NCI-H2081 (cell line): ENCODE measurements at regions not wholly inside any gene's neighbourhood (a gene's known extent, or its start where the extent isn't known, plus 50 kb on each side); places are given as distances from the start of the nearest gene placed in this dataset.
"Not testable (repeated sequence)": the region's sequence is repeated elsewhere in the genome, so short reads cannot be mapped to it uniquely, and the experiment has no call there.

Experiments
- DNase-seq, 2 experiments: peaks; one replicate each; lab custom pipeline; 2025; lab: John Stamatoyannopoulos, UW

GRCh38 chr13:22966753-22967152 is 214.0 kb upstream of the SGCG start:
- DNase-seq: not testable (repeated sequence)

- no peak for DNase-seq
These were observed 213.1 kb upstream of the SGCG start for GRCh38 chr13:22967669-22968068.

- DNase-seq: no peak
These were observed 200.8 kb upstream of the SGCG start for GRCh38 chr13:22979952-22980351.

GRCh38 chr13:22980936-22981335 is 199.8 kb upstream of the SGCG start:
- DNase-seq: no peak

GRCh38 chr13:22993148-22993547 is 187.6 kb upstream of the SGCG start:
- DNase-seq: no peak

GRCh38 chr13:23003446-23003845 is 177.3 kb upstream of the SGCG start:
- DNase-seq: no peak

- no peak for DNase-seq
These were observed 173.4 kb upstream of the SGCG start for GRCh38 chr13:23007426-23007825.

- no peak for DNase-seq
These were observed 162.6 kb upstream of the SGCG start for GRCh38 chr13:23018143-23018542.

GRCh38 chr13:23020246-23020843 is 160.4 kb upstream of the SGCG start:
- peak; percentile 29 to 61 for DNase-seq

GRCh38 chr13:23021906-23022305 is 158.9 kb upstream of the SGCG start:
- no peak for DNase-seq

GRCh38 chr13:23022704-23023103 is 158.1 kb upstream of the SGCG start:
- DNase-seq: no peak

GRCh38 chr13:23025864-23026608 is 154.7 kb upstream of the SGCG start:
- no peak for DNase-seq

- DNase-seq: no peak
These were observed 141.4 kb upstream of the SGCG start for GRCh38 chr13:23039266-23039935.

- DNase-seq: no peak
These were observed 138.6 kb upstream of the SGCG start for GRCh38 chr13:23042181-23042580.

GRCh38 chr13:23044906-23045305 is 135.9 kb upstream of the SGCG start:
- no peak for DNase-seq

GRCh38 chr13:23050126-23050525 is 130.7 kb upstream of the SGCG start:
- no peak for DNase-seq

- DNase-seq: not testable (repeated sequence)
These were observed 127.1 kb upstream of the SGCG start for GRCh38 chr13:23053711-23054110.

GRCh38 chr13:23059173-23059572 is 121.6 kb upstream of the SGCG start:
- DNase-seq: no peak

- DNase-seq: no peak
These were observed 119.8 kb upstream of the SGCG start for GRCh38 chr13:23060959-23061358.

GRCh38 chr13:23067129-23067528 is 113.7 kb upstream of the SGCG start:
- DNase-seq: no peak

- DNase-seq: no peak
These were observed 111.2 kb upstream of the SGCG start for GRCh38 chr13:23069566-23069965.

GRCh38 chr13:23074075-23074828 is 106.5 kb upstream of the SGCG start:
- DNase-seq: peak in 1 of 2 experiments; percentile 11

GRCh38 chr13:23081220-23081619 is 99.6 kb upstream of the SGCG start:
- no peak for DNase-seq
